CD14-positive monocyte (primary cell): ENCODE measurements at regions not wholly inside any gene's neighbourhood (a gene's known extent, or its start where the extent isn't known, plus 50 kb on each side); places are given as distances from the start of the nearest gene placed in this dataset.

Source experiments
- DNase-seq, 3 donors: peaks; one replicate each; pipeline ENCODE4 v3.0.0-alpha.2; 2011 to 2022
- H2AFZ ChIP-seq: 2 replicates; pipeline ENCODE4 v1.6.0; 2012; ENCODE audit warnings: mild to moderate bottlenecking, low read depth, low read length, inconsistent platforms; ENCODE audit not compliant: insufficient read depth, poor library complexity, severe bottlenecking
- H3K27ac ChIP-seq, 2 donors: 1 replicate in 1 of 2; 2 replicates in 1 of 2; pipeline ENCODE4 v1.5.1; 2012 to 2013; ENCODE audit warnings: low read length in 2 of 2, control low read depth in 1 of 2, inconsistent platforms in 1 of 2, low read depth in 1 of 2, mild to moderate bottlenecking in 1 of 2
- H3K27me3 ChIP-seq, 2 donors: one replicate each; pipeline versions ENCODE4 v1.6.0 to v1.6.1; 2011 to 2013; ENCODE audit warnings: low read length in 2 of 2; ENCODE audit not compliant: control insufficient read depth in 2 of 2, insufficient read depth in 2 of 2
- H3K36me3 ChIP-seq, 2 donors: replicated peaks in 1 of 2; 1 replicate in 1 of 2; 2 replicates in 1 of 2; pipeline versions ENCODE4 v1.5.1 to v1.6.1; 2012 to 2013; ENCODE audit warnings: low read length in 2 of 2, control low read depth in 1 of 2, inconsistent platforms in 1 of 2, mild to moderate bottlenecking in 1 of 2; ENCODE audit not compliant: insufficient read depth in 2 of 2, control insufficient read depth in 1 of 2
- H3K4me1 ChIP-seq, 2 donors: 1 replicate in 1 of 2; 2 replicates in 1 of 2; pipeline versions ENCODE4 v1.5.1 to v1.6.1; 2012 to 2013; ENCODE audit warnings: low read length in 2 of 2, control low read depth in 1 of 2, inconsistent platforms in 1 of 2, mild to moderate bottlenecking in 1 of 2, moderate library complexity in 1 of 2; ENCODE audit not compliant: insufficient read depth in 2 of 2, control insufficient read depth in 1 of 2
- H3K4me2 ChIP-seq: replicated peaks from 2 replicates; pipeline ENCODE3; 2012; ENCODE audit warnings: low read length, moderate library complexity, mild to moderate bottlenecking; ENCODE audit not compliant: poor library complexity, severe bottlenecking; ENCODE audit errors: extremely low read depth
- H3K4me3 ChIP-seq, 3 experiments: fragments of 200-600 bp in 1 of 3; sonication (generic) in 1 of 3; replicated peaks in 1 of 3; 1 replicate in 2 of 3; 2 replicates in 1 of 3; pipeline ENCODE4 v1.5.1; 2011 to 2013; ENCODE audit warnings: low read length in 3 of 3, mild to moderate bottlenecking in 3 of 3, control low read depth in 2 of 3, low read depth in 2 of 3, inconsistent platforms in 1 of 3, moderate library complexity in 1 of 3
- H3K79me2 ChIP-seq: 2 replicates; pipeline ENCODE4 v1.6.0; 2012; ENCODE audit warnings: mild to moderate bottlenecking, control low read depth, inconsistent platforms, low read length, moderate library complexity; ENCODE audit not compliant: insufficient read depth
- H3K9ac ChIP-seq: 2 replicates; pipeline ENCODE4 v1.6.0; 2017; ENCODE audit warnings: low read length, mild to moderate bottlenecking; ENCODE audit not compliant: insufficient read depth, poor library complexity, severe bottlenecking
- H3K9me3 ChIP-seq, 2 donors: replicated peaks in 1 of 2; 1 replicate in 1 of 2; 2 replicates in 1 of 2; pipeline versions ENCODE4 v1.5.1 to v1.6.1; 2012 to 2013; ENCODE audit warnings: low read length in 2 of 2, control low read depth in 1 of 2; ENCODE audit not compliant: control insufficient read depth in 1 of 2, insufficient read depth in 1 of 2
- H4K20me1 ChIP-seq: 2 replicates; pipeline ENCODE4 v1.6.0; 2012; ENCODE audit warnings: mild to moderate bottlenecking, low read length, control low read depth, moderate library complexity; ENCODE audit not compliant: insufficient read depth
- H3K27ac Mint-ChIP-seq, 7 donors: one replicate each; pipeline ENCODE4 v1.8.0; 2020; ENCODE audit warnings: mild to moderate bottlenecking in 7 of 7, mixed read lengths in 7 of 7, moderate library complexity in 6 of 7, inconsistent platforms in 2 of 7
- H3K27me3 Mint-ChIP-seq, 3 donors: one replicate each; pipeline ENCODE4 v1.8.0; 2021 to 2022; ENCODE audit warnings: low read depth in 3 of 3, mild to moderate bottlenecking in 3 of 3, mixed read lengths in 3 of 3, moderate library complexity in 3 of 3, inconsistent platforms in 1 of 3
- H3K36me3 Mint-ChIP-seq, 2 donors: one replicate each; pipeline ENCODE4 v1.8.0; 2020; ENCODE audit warnings: mixed read lengths in 2 of 2, inconsistent platforms in 1 of 2, mild to moderate bottlenecking in 1 of 2
- H3K4me1 Mint-ChIP-seq: one replicate; pipeline ENCODE4 v1.8.0; 2020; ENCODE audit warnings: mild to moderate bottlenecking, mixed read lengths
- H3K4me3 Mint-ChIP-seq, 2 donors: one replicate each; pipeline ENCODE4 v1.8.0; 2020; ENCODE audit warnings: mild to moderate bottlenecking in 2 of 2, mixed read lengths in 2 of 2, moderate library complexity in 1 of 2
- H3K9me3 Mint-ChIP-seq, 7 donors: one replicate each; pipeline ENCODE4 v1.8.0; 2020 to 2022; ENCODE audit warnings: mixed read lengths in 7 of 7, mild to moderate bottlenecking in 6 of 7, moderate library complexity in 6 of 7, inconsistent platforms in 2 of 7
- CTCF ChIP-seq: fragments of 200-600 bp; IDR thresholded peaks from one replicate; pipeline ENCODE4 v1.8.0; 2022; ENCODE audit warnings: antibody characterized with exemption, mild to moderate bottlenecking
- WGBS: methylation state at CpG from one replicate; pipeline ENCODE4 v1.1.5; 2013; ENCODE audit warnings: missing lambda C conversion rate; ENCODE audit not compliant: insufficient coverage; 5-methylcytosine and 5-hydroxymethylcytosine counted together
- intact Hi-C, 2 donors: fragments of 100-400 bp; cut with micrococcal nuclease; formaldehyde crosslinking; loops; one replicate each; pipeline versions ENCODE4 v1.15.0 to v1.15.1; 2023

GRCh38 chr2:199128476-199129229, 329.1 kb downstream of the SATB2 start:
- no peak for TF ChIP-seq CTCF
- no peaks in the 10 kb centered on the region for H3K9me3 ChIP-seq
- no peak overlapping the region for H3K27ac ChIP-seq
- intact Hi-C loops: no loop called here
- H3K27me3 ChIP-seq: no peaks in the 10 kb centered on the region
- H3K4me3 ChIP-seq: no peak overlapping the region
- no peaks in the 10 kb centered on the region for H4K20me1 ChIP-seq
- H3K9ac ChIP-seq: no peak overlapping the region
- no peaks in the 10 kb centered on the region for H3K4me1 ChIP-seq
- no peak for DNase-seq
- no peaks in the 10 kb centered on the region for H3K36me3 Mint-ChIP-seq
- H3K4me2 ChIP-seq: no peak overlapping the region
- H3K4me1 Mint-ChIP-seq: no peaks in the 10 kb centered on the region
- no peaks in the 10 kb centered on the region for H3K79me2 ChIP-seq
- H3K27me3 Mint-ChIP-seq: no peaks in the 10 kb centered on the region
- H2AFZ ChIP-seq: no peak overlapping the region
- H3K9me3 Mint-ChIP-seq: peaks cover 0 to 3% (median 0%) of the 10 kb centered on the region in 7 donors
- H3K36me3 ChIP-seq: no peaks in the 10 kb centered on the region
- no CpG with 5 or more reads among the region's 3 CpGs for WGBS
- H3K27ac Mint-ChIP-seq: no peak overlapping the region
- no peak overlapping the region for H3K4me3 Mint-ChIP-seq

GRCh38 chr2:199119796-199120195, 337.9 kb downstream of the SATB2 start:
- intact Hi-C loops: no loop called here
- peaks cover 0 to 3% (median 0%) of the 10 kb centered on the region in 7 donors for H3K9me3 Mint-ChIP-seq

More at GRCh38 chr2:199119796-199120195, 337.9 kb downstream of the SATB2 start:
- Histone ChIP-seq H2AFZ (no peak overlapping the region), H3K4me1 (no peaks in the 10 kb centered on the region), H3K36me3 (no peaks in the 10 kb centered on the region), H3K27ac (no peak overlapping the region), H3K4me3 (no peak overlapping the region), H3K4me2 (no peak overlapping the region), H4K20me1 (no peaks in the 10 kb centered on the region), H3K9ac (no peak overlapping the region), H3K79me2 (no peaks in the 10 kb centered on the region), H3K27me3 (no peaks in the 10 kb centered on the region), H3K9me3 (no peaks in the 10 kb centered on the region)
- H3K27ac Mint-ChIP-seq: no peak overlapping the region
- no peaks in the 10 kb centered on the region for H3K36me3 Mint-ChIP-seq
- no peaks in the 10 kb centered on the region for H3K4me1 Mint-ChIP-seq
- DNase-seq: no peak
- H3K4me3 Mint-ChIP-seq: no peak overlapping the region
- no peak for TF ChIP-seq CTCF
- no CpG with 5 or more reads among the region's 5 CpGs for WGBS
- H3K27me3 Mint-ChIP-seq: no peaks in the 10 kb centered on the region
